GM12891 (cell line): ENCODE measurements at regions not wholly inside any gene's neighbourhood (a gene's known extent, or its start where the extent isn't known, plus 50 kb on each side); places are given as distances from the start of the nearest gene placed in this dataset.
A peak's percentile ranks its signal among the peaks of the same experiment; 100 is the strongest.
"Not testable (repeated sequence)": the region's sequence is repeated elsewhere in the genome, so short reads cannot be mapped to it uniquely, and the experiment has no call there.

ENCODE experiments used
- DNase-seq: peaks from one replicate; pipeline ENCODE4 v3.0.0; 2011; ENCODE audit warnings: low spot score; ENCODE audit not compliant: insufficient read length
- FAIRE-seq: peaks from 2 replicates; lab custom pipeline; 2011; peaks lifted over from hg19 to GRCh38; lab: Jason Lieb, UNC
- PAX5 ChIP-seq: IDR thresholded peaks from 2 replicates; pipeline ENCODE4 v1.6.1; 2011; ENCODE audit warnings: low read length, moderate library complexity, mild to moderate bottlenecking; ENCODE audit not compliant: insufficient read depth, severe bottlenecking
- POLR2A ChIP-seq: IDR thresholded peaks from 2 replicates; pipeline ENCODE4 v1.6.1; 2011; ENCODE audit warnings: low read depth, low read length, control low read depth
- POLR2AphosphoS5 ChIP-seq: IDR thresholded peaks from 2 replicates; pipeline ENCODE4 v1.6.1; 2011; ENCODE audit warnings: low read depth, low read length, control low read depth
- POU2F2 ChIP-seq: IDR thresholded peaks from 2 replicates; pipeline ENCODE4 v1.6.1; 2011; ENCODE audit warnings: low read depth, mild to moderate bottlenecking, control low read depth, low read length, moderate library complexity
- SPI1 ChIP-seq: IDR thresholded peaks from 2 replicates; pipeline ENCODE4 v1.6.1; 2011; ENCODE audit warnings: low read depth, low read length, control low read depth
- TAF1 ChIP-seq: IDR thresholded peaks from 2 replicates; pipeline ENCODE4 v1.6.1; 2011; ENCODE audit warnings: low read depth, low read length, control low read depth

DNA sequence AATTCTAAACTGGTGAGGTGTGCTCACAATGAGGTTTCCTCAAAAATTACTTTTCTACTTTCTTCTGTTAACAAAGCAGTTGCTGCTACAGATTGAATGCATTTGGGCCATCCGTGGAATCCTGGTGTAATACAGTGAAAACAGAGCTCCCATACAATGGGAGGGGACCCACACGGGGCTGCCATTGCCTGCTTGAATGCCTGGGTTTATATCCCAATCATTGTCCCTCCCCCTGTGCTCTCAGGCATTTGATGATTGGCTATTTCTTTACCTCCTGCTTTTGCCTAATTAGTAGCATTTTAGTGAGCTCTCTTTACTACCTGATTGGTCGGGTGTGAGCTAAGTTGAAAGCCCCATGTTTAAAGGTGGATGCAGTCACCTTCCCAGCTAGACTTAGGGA is 52.9 kb upstream of the CSF1 start:
- not testable (repeated sequence) for DNase-seq, FAIRE-seq

DNA sequence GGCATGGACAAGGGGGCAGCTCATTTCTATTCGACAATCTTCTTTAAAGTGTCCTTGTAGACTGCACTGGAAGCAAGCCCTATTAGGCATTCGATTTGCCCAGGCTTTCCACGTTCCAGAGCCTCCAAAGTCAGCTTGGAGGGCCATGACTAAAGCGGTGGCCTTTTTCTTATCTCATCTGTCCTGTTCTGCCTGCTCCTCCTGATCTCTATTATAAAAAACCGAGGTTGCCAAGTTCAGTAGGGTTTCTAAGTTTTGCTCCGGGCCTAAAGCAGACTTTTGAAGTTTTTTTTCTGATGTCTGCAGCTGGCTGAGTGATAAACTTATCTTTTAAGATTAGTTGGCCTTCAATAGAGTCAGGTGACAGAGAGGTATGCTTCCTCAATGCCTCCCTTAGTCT is 54.7 kb upstream of the CSF1 start:
- FAIRE-seq, DNase-seq: not testable (repeated sequence)

DNA sequence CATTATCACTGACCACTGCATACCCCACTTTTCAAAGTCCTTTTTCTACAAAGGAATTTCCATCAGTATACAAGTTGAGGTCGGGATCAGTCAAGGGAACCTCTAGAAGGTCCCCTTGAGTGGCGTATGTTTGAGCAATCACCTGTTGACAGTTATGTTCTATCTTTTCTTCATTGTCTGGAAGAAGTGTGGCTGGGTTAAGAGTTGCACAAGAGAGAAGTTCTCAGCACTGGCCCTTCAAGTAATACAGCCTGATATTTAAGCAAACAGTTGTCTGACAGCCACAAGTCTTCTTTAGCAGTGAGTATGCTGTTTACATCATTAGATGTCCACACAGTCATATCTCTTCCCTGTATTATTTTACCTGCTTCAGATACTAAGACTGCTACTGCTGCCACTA is 56.7 kb upstream of the CSF1 start:
- FAIRE-seq, DNase-seq: not testable (repeated sequence)

DNA sequence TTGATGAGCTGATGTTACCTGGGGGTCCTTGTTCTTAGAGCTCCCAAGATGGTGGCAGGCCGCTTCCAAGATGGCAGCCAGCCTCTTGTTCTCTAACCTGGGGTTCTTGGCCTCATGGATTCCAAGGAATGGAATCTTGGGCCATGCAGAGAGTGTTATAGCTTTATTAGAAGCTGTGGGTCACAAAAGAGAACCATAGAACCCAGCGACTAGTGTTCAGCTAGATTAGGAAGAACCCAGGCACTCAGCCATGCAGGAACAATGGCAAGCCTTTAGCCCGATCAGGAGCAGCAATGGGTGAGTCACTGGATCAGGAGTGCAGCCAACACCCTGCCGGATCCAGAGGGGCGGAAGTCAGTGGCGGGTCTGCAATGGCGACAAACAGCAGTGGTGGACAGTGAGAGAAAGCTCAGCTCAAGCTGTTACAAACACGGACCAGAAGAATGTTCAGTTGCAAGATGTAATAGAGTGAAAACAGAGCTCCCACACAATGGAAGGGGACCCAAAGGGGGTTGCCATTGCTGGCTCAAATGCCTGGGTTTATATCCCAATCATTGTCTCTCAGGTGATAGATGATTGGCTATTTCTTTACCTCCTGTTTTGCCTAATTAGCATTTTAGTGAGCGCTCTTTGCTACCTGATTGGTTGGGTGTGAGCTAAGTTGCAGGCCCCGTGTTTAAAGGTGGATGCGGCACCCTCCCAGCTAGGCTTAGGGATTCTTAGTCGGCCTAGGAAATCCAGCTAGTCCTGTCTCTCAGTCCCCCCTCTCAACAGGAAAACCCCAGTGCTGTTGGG is 58.2 kb upstream of the CSF1 start:
- FAIRE-seq, DNase-seq: not testable (repeated sequence)

DNA sequence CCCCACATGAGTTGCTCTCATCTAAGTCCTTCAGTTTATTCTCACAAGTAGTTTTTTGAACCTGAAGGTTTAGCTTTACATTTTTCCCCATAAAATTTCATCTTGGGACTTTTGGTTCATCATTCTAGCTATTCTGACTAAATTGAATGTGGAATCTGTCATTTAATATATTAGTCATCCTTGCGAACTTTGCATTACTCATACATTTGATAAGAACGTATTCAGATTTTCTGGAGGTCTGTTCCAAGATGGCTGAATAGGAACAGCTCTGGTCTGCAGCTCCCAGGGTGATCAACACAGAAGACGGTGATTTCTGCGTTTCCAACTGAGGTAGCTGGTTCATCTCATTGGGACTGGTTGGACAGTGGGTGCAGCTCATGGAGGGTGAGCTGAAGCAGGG is 59.8 kb upstream of the CSF1 start:
- FAIRE-seq (no peak), DNase-seq (no peak)
- no peak for TF ChIP-seq PAX5
- TF ChIP-seq POLR2A, result no peak
- TF ChIP-seq TAF1, result no peak
- TF ChIP-seq POU2F2, result no peak
- TF ChIP-seq SPI1, result no peak
- TF ChIP-seq POLR2AphosphoS5, result no peak

DNA sequence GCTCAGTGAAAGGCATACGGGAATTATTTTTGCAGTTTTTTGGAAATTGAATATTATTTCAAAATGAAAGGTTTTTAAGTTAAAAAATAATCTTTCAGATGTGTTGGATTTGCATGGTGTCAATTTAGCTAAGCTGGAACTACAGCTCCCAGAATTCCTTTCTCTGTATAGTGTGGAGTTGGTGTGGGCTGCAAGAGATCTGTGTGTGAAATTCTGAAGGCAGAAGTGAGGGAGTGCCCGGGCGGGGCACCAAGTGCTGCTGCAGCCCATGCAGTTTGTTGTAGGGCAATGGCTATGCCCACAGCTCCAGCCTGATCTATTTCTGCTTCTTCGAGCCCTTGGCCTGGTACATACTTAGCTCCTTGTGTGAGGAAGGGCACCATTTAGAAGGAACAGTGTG is 60.5 kb upstream of the CSF1 start:
- DNase-seq, result no peak
- no peak for TF ChIP-seq POLR2AphosphoS5
- no peak for TF ChIP-seq PAX5
- TF ChIP-seq TAF1, result no peak
- TF ChIP-seq SPI1, result no peak
- TF ChIP-seq POU2F2, result no peak
- no peak for TF ChIP-seq POLR2A
- no peak for FAIRE-seq

DNA sequence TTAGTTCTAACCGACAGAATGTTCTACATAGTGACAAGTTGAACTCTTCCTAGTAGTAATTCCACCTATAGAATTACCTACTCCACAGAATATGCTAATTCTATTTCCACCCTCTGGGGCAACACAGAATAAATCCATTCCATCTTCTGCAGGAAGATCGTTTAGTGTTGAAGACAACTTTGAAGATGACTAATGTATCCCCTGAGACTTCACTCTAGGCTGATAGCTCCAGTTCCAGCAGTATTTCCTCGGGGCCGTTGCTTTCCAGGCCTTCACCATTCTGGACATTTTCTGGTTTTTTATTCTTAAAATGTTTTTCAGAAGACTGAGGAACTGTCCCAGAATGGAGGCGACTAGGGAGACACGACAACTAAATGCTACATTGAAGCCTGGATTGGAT is 61.0 kb upstream of the CSF1 start:
- TF ChIP-seq SPI1 (no peak), POU2F2 (no peak), TAF1 (no peak), PAX5 (no peak)

DNA sequence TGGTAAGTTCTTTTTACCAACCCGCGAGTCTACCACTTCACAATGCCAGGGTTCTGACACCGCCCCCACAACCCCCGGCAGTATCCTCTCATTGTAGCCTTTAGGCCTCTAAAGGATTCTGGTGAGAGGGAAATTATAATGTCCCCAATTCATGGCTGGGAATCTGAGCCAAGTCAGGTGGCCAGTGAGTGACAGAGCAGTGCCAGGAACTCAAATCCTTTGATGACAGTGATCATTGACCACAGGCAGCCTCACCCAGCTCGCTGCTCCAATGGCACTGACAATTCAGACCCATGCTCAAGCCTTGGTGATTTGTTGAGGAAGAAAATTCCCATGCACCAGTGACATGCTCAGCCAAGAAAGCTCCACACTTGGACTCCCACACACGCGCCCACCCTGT is 63.4 kb upstream of the CSF1 start:
- DNase-seq (no peak), FAIRE-seq (no peak)
- TF ChIP-seq TAF1 (no peak), SPI1 (no peak), POU2F2 (no peak), POLR2AphosphoS5 (no peak), POLR2A (no peak), PAX5 (no peak)

More for the DNA sequence above, 61.0 kb upstream of the CSF1 start:
- DNase-seq, result no peak
- no peak for FAIRE-seq

DNA sequence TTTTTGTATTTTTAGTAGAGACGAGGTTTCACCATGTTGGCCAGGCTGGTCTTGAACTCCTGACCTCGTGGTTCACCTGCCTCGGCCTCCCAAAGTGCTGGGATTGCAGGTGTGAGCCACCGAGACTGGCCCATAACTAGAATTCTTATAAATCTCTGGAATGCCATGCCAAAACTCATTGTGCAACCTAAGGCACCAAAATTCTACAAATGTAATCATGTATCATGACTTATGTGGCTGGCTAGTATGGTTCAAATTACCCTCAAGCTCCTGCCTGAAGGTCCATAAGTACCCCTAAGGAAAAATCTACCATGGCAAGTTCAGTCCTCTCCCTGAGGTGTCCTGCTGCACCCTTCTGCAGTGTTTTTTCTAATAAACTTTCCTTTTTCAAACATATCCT is 63.8 kb upstream of the CSF1 start:
- DNase-seq, result no peak
- TF ChIP-seq PAX5 (no peak), TAF1 (no peak), SPI1 (no peak), POLR2A (no peak), POU2F2 (no peak), POLR2AphosphoS5 (no peak)
- FAIRE-seq, result no peak

DNA sequence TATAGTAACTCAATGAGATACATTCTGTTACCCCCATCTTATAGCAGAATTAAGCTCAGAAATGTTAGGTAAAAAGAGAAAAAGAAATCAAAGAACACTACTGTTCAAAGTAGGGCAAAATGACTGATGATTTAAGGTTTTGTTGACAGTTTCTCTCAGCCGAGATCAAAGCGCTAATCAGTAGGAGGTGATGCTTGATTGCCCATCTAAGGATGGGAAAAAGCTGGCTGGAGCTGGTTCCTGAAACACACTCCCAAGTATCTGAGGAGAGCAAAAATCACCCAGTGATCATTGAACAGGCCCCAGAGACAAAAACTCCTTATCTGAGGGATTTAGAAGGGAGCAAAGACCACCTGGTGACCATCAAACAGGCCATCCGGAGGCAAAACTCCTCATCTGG is 64.5 kb upstream of the CSF1 start:
- no peak for TF ChIP-seq POU2F2
- no peak for TF ChIP-seq POLR2AphosphoS5
- TF ChIP-seq PAX5, result no peak
- no peak for TF ChIP-seq SPI1
- TF ChIP-seq TAF1, result no peak
- no peak for TF ChIP-seq POLR2A
- FAIRE-seq, result no peak

DNA sequence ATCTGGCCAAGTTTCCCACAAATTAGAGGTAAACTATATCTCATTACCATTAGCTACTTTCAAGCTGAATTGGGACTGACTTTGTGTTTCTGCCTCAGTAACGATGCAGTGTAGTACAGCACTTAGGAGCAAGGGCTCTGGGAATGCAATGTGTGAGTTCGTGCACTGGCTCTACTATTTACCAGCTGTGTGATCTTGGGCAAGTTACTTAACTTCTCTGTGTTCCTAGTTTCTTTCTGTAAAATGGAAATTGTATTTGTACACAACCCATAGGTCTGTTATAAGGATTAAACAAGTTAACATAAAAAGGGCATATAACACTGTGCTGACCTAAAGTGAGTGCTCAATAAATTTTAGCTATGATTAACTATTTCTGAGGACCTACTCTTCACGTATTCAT is 65.0 kb upstream of the CSF1 start:
- DNase-seq, result no peak
- no peak for FAIRE-seq
- TF ChIP-seq TAF1 (no peak), SPI1 (no peak), POLR2AphosphoS5 (no peak), POU2F2 (no peak), PAX5 (no peak), POLR2A (no peak)

More for the DNA sequence above, 64.5 kb upstream of the CSF1 start:
- DNase-seq, result no peak

DNA sequence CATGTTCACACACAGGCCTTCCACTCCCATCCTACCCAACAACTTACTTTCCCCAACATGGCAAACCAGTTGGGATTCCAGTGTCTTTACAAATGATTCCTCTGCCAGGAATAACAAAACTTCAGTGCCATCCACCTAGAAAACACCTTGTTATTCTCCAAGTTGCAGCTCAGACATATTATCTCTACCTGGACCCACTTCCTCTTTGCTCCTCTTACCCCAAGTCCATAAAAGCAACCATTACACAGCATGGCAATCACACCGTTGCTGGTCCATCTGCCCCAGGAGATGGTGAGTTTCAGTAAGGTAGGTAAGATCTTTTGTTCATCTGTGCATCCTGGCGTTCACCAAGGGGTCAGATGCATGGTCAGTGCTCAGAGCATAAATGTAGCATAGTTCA is 66.0 kb upstream of the CSF1 start:
- no peak for DNase-seq
- peak; percentile 54; the same call in 1 of the 2 replicates for TF ChIP-seq SPI1
- TF ChIP-seq POLR2AphosphoS5, result no peak
- FAIRE-seq, result no peak
